ENCODE measurements at regions not wholly inside any gene's neighbourhood (a gene's known extent, or its start where the extent isn't known, plus 50 kb on each side); places are given as distances from the start of the nearest gene placed in this dataset.

DNA sequence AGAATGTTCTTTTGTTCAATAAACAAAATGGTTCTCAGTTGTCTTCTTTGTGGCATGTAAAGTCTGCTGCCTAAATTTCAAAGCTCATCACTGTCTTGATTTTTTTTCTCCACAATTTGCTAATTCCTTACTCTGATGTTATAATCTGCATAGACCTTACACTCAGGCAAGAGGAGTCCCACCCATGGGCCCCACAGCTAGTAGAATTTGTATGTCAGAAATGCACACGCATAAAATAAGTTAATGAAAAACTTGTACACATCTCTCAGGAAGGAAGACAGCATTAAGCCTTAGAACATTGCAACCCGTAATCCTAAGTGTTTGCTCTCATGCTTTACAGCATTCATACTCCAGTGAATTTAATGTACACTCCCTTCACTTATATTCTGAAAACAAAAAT, 280.8 kb downstream of the ATXN7L3B start:
- no peak for DNase-seq

DNA sequence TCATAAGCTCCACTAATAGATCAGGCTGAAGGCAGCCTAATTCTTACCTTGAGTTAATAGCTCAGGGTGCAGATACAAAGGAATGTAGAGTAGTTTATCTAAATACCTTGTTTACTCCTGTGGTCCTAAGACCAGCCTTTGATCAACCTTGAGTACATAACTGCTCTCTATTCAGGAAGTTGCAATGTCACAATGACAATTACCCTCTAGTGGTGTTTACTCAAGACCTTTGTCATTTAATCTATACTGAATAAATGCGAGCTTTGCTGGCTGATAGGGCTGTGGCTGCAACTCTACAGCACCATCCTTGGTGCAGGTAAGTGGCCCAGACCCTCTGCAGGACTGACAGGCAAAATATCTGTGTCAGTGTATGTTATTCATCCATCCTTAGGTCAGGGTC, 282.7 kb downstream of the ATXN7L3B start:
- no peak for DNase-seq

DNA sequence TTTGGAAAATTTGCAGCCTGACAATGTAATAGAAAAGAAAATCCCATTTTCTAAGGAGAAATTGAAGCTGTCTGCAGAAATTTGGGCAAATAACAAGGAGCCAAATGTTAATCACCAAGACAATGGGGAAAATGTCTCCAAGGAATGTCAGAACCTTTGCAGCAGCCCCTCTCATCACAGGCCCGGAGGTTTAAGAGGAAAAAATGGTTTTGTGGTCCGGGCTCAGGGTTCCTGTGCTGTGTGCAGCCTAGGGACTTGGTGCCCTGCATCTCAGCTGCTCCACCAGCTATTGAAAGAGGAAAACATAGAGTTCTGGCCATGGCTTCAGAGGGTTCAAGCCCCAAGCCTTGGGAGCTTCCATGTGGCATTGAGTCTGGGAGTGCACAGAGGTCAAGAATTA, 298.9 kb downstream of the ATXN7L3B start:
- DNase-seq, result no peak

DNA sequence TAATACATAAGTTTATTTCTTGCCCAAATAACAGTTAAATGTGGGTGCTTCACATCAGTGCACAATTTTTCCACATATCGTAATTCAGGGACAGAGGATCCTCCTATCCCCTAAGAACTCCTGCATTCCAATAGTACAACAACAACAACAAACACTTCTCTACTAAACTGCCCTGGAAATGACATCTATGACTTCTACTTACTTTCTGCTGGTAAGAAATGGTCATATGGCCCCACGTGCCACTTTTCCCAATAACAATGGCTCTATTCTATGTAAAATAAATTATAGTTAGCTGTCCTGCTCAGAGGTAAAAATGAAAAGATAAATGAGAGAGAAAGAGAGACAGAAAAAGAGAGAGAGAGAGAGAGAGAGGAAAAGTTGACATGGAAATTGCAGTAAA, 308.5 kb downstream of the ATXN7L3B start:
- DNase-seq, result no peak

DNA sequence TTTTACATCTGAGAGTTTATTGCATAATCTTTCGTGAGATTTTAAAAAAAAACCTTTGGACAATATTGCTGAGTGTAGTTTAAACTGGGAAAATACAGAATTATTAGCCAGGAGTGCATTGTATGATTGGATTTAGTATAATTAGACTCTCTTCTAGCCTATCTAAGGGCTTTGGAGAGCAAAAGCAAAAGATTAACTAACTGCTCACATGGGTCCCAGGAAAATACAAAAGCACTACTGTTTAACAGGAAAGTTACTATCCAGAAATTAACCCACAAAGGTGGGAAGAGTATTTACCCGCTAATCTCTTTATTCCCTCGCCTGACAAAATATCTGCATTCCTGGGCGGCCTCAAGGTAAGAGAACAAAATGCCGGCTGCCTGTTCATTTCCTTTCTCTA, 309.5 kb downstream of the ATXN7L3B start:
- DNase-seq, result no peak

DNA sequence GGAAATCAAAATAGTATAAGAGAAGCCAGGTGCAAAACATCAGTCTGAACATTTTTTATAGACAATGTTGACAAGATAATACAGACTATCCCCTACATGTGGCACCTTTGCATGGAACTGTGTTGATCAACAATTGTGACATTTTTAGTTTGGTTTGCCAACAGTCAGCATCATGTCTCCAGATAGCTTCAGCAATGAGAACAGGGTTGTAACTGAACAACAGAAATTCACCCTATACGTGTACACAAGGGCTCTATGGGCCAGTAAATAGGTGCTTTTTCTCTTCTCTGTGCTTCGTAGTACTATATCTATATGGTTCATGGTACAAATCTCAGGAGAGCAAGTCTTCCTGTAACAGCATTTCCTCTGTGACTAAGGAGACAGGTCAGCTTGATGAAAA, 310.4 kb downstream of the ATXN7L3B start:
- DNase-seq, result no peak

DNA sequence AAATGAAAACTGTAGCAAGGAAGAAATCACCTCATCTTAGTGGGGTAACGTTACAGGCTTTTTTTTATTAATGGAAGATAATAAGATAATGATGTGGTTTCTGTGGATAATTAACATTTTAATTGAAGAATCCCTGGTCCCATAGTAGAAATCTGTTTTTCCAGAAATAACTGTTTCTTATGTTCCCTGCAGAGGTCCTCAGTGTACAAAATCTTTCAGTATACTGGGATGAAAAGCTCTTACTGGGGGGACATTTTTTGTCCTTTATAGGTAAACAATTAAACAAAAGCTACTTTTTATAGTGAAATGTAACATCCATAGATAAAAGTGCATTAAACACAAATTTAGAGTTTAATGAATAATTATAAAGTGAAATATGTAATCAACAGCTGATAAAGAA, 312.2 kb downstream of the ATXN7L3B start:
- no peak for DNase-seq

DNA sequence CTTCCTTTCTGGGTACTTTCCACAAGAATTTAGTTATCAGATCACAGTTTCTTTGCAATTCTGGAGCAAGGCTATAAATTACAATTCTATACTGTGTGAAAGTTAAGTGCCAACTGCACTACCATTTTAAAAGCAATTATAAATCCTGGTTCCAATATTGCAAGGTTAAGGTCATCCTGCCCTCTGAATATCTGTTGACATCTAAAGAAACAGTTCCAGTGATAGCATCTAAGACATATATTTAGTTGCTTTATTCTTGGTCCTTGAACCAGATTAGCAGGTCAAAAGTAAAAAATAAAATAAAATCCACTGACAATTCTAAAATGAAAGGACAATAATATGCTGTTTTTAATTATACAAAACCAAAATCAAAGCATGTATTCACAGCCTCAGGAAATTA, 334.2 kb downstream of the ATXN7L3B start:
- no peak for DNase-seq

DNA sequence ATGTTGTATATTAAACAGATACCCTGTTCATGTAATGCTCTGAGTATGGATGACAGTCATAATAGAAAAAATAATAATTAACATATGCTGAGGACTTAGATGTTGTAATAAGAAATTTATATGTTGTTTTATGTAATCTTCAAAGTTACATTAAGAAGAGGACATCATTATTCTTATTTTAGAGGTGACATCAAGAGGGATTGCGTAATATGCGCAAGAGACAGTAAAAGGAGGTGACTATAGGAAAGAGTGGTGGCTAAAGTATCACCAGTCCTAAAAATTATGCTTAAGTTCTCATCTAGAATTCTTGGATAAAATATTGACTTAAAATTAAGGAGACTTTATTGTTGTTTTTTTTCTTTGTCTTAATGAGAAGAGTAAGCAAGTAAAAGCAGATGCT, 323.9 kb downstream of the KCNC2 start:
- DNase-seq, result no peak

DNA sequence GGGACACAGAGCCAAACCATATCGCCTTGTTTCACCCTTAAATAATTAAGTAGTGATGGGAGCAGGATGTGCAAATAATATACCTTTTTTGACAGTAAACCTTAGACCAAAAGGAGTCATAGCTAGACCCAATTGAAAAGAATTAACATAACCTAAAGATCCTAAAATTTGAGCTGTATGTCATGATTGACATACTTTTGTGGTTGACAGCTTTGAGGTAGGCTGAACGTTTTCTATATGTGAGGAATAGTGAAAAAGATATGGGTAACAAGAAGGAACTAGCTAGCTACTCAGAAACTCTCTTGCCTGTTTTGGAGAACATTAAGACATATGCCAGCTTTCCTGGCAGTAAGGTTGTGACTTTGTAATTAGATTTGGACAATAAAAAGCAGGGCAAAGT, 320.6 kb downstream of the KCNC2 start:
- no peak for DNase-seq

DNA sequence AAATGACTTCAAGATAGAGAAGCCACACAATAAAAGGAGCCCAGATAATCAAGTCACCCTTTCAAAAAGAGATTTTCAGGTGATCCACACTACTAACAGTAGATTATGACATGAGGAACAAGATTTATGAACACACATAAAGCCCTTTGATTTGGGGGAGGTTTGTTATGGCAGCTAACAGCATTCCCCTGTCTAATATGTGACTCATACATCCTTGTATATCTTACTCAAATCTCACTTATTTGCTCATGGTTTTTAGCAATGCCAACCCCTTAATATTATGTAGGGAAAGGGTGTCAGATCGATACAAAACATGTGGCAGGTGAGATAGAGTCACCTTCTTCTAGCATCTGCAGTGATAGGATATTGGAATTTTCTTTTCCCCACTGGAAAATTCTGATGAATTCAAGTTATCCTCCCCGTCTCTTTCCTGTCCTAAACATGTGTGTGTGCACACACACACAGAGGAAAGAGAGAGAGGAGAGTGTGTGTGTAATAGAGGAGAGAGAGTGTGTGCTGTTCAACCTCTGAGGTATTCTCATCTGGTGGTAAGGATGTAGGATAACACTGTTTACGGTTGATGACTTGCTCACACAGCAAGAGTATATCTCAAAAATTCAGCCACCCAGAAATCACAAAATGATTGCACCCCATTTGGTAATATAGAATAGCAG, 319.9 kb downstream of the KCNC2 start:
- no peak for DNase-seq

DNA sequence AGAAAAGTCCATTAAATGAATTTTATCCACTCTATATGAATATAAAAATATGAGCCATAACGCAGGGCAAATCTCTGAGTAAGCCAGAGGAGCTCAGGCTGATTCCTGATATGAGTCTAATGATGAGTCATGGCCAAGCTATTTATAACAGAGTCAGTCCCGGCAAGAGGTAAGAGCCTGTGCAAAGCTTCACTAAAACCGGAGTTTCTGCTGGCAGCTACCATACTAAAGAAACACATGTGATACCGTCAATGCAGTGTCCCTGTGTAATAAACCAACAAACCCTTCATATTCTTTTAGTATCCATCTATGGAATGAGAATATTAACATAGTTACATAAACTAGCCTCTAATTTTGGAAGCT, 319.4 kb downstream of the KCNC2 start:
- no peak for DNase-seq

DNA sequence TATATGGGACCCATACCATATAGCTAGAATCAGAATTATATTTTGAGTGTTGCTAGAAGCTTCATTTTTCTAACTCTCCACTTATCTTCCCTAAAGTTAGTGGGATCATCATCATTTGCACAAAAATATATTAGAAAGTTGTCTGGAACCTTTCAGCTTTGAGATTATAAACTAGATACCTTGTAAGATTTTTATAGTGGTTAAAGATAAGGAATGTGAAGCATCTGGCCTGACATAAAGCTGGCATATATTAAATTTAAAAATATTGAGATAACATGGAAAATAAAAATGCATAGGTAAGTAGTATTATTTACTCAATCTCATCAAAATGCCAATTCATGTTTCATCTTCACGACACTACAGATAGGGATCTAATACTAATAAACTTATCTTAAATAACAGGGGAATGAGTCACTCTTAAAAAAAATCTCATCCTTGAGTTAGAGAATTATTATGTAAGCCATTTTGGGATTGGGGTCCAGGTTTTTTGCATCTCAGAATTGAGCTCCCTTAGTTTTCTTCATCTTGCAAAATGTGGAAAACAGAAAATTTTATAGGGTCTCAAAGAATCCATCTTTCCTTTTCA, 318.5 kb downstream of the KCNC2 start:
- DNase-seq, result no peak

DNA sequence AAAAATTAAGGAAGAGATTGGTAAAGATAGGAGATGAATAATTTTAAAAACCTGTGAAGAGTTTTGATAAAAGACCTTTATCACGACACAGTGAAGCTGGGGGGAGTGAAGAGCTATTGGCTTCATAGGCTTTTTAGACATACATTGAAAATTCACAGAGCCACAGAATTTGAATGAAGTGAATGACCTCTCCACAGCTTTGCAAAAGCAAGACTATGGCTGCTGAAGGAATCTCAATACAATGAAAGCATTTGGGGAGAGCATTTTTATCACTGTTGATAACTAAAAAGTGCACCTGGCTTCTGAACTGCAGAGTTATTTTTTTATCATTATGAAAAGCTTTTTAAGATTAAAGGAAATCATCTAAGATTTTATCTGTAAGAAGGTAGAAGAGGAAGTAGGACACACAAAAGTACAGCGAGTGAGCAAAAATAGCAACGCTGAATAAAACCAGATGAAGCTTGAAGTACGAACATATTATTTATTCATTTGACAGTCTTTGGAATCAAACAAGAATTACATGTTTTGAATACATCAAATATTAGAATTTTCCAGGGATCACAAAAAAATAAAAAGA, 317.5 kb downstream of the KCNC2 start:
- DNase-seq, result no peak

DNA sequence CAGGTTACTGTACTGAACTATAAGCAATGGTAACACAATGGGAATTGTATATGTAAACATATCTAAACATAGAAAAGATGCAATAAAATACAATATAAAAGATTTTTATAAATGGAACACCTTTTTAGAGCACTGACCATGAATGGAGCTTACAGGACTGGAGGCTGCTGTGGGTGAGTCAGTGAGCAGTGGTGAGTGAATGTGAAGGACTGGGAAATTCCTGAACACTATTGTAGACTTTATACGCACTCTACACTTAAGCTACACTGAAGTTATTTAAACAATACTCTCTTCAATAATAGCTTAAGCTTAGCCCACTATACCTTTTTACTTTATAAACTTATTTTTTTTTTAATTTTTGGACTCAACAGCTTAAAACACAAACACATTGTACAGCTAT, 313.5 kb downstream of the KCNC2 start:
- no peak for DNase-seq

DNA sequence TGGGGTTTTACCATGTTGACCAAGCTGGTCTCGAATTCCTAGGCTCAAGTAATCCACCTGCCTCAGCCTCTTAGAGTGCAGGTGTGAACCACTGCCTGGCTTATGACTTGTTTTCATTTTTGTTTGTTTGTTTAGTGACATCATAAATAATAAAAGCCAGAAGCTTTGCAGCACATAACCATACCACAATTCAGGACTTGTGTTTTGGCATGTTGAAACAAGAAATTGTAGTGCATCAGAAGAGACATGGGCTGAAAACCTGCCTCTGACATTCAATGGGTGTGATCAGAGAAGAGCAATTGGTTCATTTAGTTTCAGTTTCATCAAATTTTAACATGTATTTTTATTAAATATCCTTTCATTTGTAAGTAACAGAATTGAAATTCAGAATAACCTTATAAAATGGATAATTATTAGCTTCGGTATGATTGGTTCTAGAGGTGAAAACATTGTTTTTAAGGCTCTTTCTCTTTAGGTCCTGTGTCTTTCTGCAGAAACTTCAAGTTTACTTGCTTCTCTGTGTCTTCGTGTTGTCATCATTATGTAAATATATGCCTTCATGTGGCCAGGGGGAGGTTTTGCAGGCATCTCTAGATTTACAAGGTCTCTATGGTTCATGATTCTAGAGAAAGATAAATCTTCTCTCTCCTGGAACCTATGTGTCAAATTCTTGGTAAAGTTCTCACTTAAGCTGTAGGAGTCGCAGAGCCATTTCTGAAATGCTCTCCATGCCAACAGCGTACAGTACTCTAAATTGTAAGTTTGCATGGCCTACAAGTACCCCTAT, 312.0 kb downstream of the KCNC2 start:
- no peak for DNase-seq

DNA sequence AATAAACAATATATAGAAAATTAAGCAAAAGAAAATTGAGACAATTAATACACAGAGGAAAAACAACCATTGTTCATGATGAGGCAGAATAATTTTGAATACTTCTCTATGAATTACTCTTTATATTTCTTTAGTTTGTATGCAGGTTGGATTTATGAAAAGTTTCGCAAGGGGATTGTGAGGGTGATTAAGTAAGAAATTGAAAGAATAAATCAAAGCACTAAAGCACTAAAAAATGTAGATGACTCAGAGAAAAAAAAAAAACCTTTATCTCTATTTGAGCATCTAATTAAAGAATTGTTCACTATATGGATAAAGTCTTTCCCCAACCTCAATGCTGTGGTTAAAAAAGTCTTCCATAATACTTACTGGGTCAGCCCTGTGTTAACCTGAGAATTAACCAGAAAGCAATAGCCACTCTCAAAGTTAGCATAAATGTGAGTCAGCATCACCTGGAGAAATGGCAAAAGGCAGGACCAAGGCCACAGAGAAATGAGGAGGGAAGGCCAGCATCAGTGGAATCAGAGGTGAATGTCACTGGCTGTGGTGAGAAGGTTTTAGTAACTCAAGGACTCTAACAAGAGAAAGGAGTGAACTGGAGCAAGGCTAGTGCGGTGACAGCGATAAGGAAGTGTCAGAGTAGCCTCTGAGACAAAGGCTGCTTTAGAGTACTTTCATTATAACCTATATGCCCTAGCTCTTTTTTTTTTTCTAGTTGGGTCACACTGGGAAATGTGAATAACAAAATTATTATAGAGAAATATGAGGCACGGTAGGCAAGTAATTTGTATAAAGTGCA, 310.4 kb downstream of the KCNC2 start:
- no peak for DNase-seq

DNA sequence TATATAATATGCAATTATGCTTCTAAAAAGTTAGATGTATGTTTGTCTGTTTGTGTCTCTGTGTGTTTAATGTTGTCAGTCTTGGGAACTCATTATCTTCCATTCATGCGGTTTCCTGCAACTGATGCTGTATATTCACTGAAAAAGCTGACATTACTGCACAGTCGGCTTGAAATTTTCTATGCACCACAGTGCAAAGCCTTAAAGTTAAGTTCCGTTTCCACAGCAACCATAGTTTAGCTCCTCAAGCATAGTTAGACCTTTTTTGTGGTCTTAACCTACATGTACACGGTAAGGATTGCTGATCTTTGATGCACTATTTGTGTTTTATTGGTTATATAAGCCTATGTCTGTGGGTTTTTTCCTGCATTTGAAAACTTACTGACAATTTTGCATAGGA, 309.4 kb downstream of the KCNC2 start:
- DNase-seq, result no peak

DNA sequence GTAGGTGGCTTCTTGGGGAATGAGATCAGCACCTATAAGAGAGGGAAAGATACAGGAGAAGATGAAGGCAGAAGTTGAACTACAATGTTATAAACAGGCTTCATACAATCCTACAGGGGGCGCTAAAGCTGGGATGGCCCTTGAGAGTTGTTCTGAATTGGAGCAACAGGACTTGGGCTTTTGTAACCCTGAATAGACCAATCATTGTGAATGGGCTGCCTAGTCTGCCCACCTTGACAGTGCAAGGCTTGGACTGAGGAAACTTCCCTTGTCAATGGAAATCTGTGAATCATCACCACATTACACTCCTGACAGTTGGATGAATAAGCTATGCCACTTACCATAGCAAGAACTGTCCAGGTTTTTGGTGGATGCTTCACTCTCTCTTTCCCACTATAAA, 306.1 kb downstream of the KCNC2 start:
- no peak for DNase-seq

DNA sequence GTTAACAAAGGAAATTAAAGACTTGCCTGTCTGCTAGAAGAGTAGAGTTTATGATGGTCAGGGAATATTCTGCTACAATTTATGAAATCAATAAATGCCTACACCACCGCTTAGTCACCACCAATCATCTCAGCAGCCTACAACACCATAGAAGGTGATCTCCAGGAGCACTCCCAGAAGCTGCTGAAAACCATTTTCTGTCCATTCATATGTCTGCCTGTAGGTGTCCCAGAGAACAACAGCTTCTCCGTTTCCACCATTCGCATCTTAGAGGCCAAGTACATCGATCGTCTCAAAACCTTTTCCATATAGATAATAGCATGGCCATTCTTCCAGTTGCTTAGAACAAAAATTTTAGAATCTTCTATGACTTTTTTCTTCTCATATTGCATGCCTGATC, 303.4 kb downstream of the KCNC2 start:
- no peak for DNase-seq

DNA sequence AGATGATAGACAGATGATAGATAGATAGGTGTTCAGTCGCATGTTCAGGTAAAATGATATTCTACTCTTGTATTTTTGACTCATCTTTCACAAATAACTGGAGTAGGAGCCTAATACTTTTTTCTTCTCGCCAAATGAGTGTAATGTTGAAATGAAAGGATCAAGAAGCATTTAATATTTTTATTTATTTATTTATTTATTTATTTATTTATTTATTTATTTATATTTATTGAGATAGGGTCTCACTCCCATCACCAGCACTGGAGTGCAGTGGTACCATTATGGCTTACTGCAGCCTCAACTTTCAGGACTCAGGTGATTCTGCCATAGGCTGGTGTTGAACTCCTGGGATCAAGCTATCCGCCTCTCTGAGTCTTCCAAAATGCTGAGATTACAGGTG, 298.8 kb downstream of the KCNC2 start:
- no peak for DNase-seq

DNA sequence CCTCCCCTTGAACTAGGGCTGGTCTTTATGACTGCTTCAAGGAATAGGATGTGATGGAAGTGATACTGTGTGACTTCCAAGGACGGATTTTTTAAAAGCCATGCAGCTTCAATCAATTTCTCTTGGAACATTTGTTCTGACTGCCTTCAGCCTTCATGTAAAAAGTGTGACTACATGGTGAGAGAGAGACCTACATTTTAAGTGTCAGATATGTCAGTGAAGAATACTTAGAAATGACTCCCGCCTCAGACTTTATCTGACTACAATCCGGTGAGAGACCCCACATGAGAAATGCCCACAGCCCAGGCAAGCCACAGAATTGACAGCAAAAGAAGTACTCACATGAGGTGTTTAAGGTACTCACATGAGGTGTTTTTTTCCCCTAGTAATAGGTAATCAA, 295.3 kb downstream of the KCNC2 start:
- no peak for DNase-seq

DNA sequence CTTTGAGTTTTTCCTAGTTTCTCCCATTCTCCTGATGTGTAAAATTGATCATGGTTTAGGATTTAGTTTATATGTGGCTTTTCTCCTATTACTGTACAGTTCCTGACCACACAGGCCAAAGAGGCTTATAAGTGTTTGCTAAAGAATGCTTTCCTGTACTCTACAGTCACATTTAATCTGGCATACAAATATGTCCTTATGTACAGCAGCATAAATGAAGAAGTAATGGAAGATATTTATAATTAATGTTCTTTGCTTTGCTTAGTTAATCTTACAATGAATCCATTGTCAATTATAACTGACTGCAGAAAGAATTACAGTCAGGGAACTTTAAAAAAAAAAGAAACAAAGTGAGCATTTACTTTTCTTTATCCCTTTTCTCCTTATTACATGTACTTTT, 293.9 kb downstream of the KCNC2 start:
- no peak for DNase-seq
